ENCODE measurements at regions not wholly inside any gene's neighbourhood (a gene's known extent, or its start where the extent isn't known, plus 50 kb on each side); places are given as distances from the start of the nearest gene placed in this dataset.
"Not testable (repeated sequence)": the region's sequence is repeated elsewhere in the genome, so short reads cannot be mapped to it uniquely, and the experiment has no call there.

GRCh38 chr2:122750095-122750494 is 994.6 kb downstream of the TSN start:
- no peak for DNase-seq (ENCODE audit: low read depth)

GRCh38 chr2:122750808-122751207 is 995.4 kb downstream of the TSN start:
- no peak for DNase-seq (ENCODE audit: low read depth)

GRCh38 chr2:122753336-122753735 is 997.9 kb downstream of the TSN start:
- no peak for DNase-seq (ENCODE audit: low read depth)

GRCh38 chr2:122754561-122754960 is 999.1 kb downstream of the TSN start:
- no peak for DNase-seq (ENCODE audit: low read depth)

GRCh38 chr2:122755281-122755780 is 999.9 kb downstream of the TSN start:
- no peak for DNase-seq (ENCODE audit: low read depth)

GRCh38 chr2:122758967-122759366 is 1003.5 kb downstream of the TSN start:
- DNase-seq (ENCODE audit: low read depth), result no peak

- no peak for DNase-seq (ENCODE audit: low read depth)
Measured at GRCh38 chr2:122764014-122764413, 1008.6 kb downstream of the TSN start.

- DNase-seq (ENCODE audit: low read depth), result no peak
Measured at GRCh38 chr2:122780251-122780650, 1024.8 kb downstream of the TSN start.

- DNase-seq (ENCODE audit: low read depth), result no peak
Measured at GRCh38 chr2:122794100-122794499, 1038.6 kb downstream of the TSN start.

- no peak for DNase-seq (ENCODE audit: low read depth)
Measured at GRCh38 chr2:122795763-122796162, 1040.3 kb downstream of the TSN start.

- no peak for DNase-seq (ENCODE audit: low read depth)
Measured at GRCh38 chr2:122799391-122799790, 1043.9 kb downstream of the TSN start.

GRCh38 chr2:122800781-122801180 is 1045.3 kb downstream of the TSN start:
- DNase-seq (ENCODE audit: low read depth), result no peak

GRCh38 chr2:122804494-122804893 is 1049.0 kb downstream of the TSN start:
- no peak for DNase-seq (ENCODE audit: low read depth)

GRCh38 chr2:122805346-122805745 is 1049.9 kb downstream of the TSN start:
- DNase-seq (ENCODE audit: low read depth), result no peak

- DNase-seq (ENCODE audit: low read depth), result no peak
Measured at GRCh38 chr2:122808286-122808969, 1053.0 kb downstream of the TSN start.

GRCh38 chr2:122812214-122812613 is 1056.8 kb downstream of the TSN start:
- DNase-seq (ENCODE audit: low read depth), result not testable (repeated sequence)

- no peak for DNase-seq (ENCODE audit: low read depth)
Measured at GRCh38 chr2:122815120-122815519, 1059.7 kb downstream of the TSN start.

GRCh38 chr2:122816803-122817202 is 1061.4 kb downstream of the TSN start:
- no peak for DNase-seq (ENCODE audit: low read depth)

- DNase-seq (ENCODE audit: low read depth), result no peak
Measured at GRCh38 chr2:122822319-122822718, 1066.9 kb downstream of the TSN start.

GRCh38 chr2:122830157-122830556 is 1074.7 kb downstream of the TSN start:
- no peak for DNase-seq (ENCODE audit: low read depth)

GRCh38 chr2:122831649-122832048 is 1076.2 kb downstream of the TSN start:
- no peak for DNase-seq (ENCODE audit: low read depth)

- no peak for DNase-seq (ENCODE audit: low read depth)
Measured at GRCh38 chr2:122843503-122843902, 1088.1 kb downstream of the TSN start.

GRCh38 chr2:122851161-122851560 is 1095.7 kb downstream of the TSN start:
- no peak for DNase-seq (ENCODE audit: low read depth)

All from myocyte (in vitro differentiated cells).